OCI-LY7 (cell line): ENCODE measurements at regions not wholly inside any gene's neighbourhood (a gene's known extent, or its start where the extent isn't known, plus 50 kb on each side); places are given as distances from the start of the nearest gene placed in this dataset.
"Not testable (repeated sequence)": the region's sequence is repeated elsewhere in the genome, so short reads cannot be mapped to it uniquely, and the experiment has no call there.

Source experiments
- BruUV-seq: library from RNA; stranded (reverse); fragments of 400-500 nt; replicated peaks from 2 replicates; lab custom pipeline; 2021; lab: Mats Ljungman, UMichigan
- CTCF ChIA-PET: fragments of 300-600 bp; sonication (Branson Sonifier 250); formaldehyde crosslinking; loops from one replicate; lab custom pipeline; 2022; ENCODE audit warnings: antibody characterized with exemption; ENCODE audit not compliant: unreplicated experiment; lab: Charles Lee
- POLR2A ChIA-PET: fragments of 300-600 bp; sonication (Branson Sonifier 250); formaldehyde crosslinking; loops from one replicate; lab custom pipeline; 2022; ENCODE audit warnings: antibody characterized with exemption; lab: Charles Lee
- DNase-seq: peaks from one replicate; pipeline ENCODE4 v3.0.0-alpha.2; 2015; ENCODE audit warnings: low spot score
- H2AFZ ChIP-seq: fragments of 200-600 bp; sonication (generic), shearing (Covaris generic); 2 replicates; pipeline ENCODE4 v1.6.1; 2014; ENCODE audit warnings: mild to moderate bottlenecking, antibody characterized with exemption, low read length, moderate library complexity
- H3K27ac ChIP-seq: fragments of 200-600 bp; sonication (generic); 2 replicates; pipeline ENCODE4 v1.5.1; 2014; ENCODE audit warnings: mixed run types, low read depth, mild to moderate bottlenecking, moderate library complexity, low read length, inconsistent platforms; ENCODE audit not compliant: poor library complexity, severe bottlenecking
- H3K36me3 ChIP-seq: fragments of 200-600 bp; sonication (generic); 2 replicates; pipeline ENCODE4 v1.6.1; 2014; ENCODE audit warnings: mild to moderate bottlenecking, antibody characterized with exemption, low read length, moderate library complexity, mixed read lengths; ENCODE audit not compliant: insufficient read depth
- H3K4me1 ChIP-seq: fragments of 200-600 bp; sonication (generic); 2 replicates; pipeline ENCODE4 v1.5.1; 2014; ENCODE audit warnings: mild to moderate bottlenecking, low read length; ENCODE audit not compliant: insufficient read depth, poor library complexity, severe bottlenecking
- H3K4me2 ChIP-seq: fragments of 200-600 bp; sonication (generic); 2 replicates; pipeline ENCODE4 v1.6.1; 2014; ENCODE audit warnings: mild to moderate bottlenecking, low read length
- H3K4me3 ChIP-seq: fragments of 200-600 bp; sonication (generic); 2 replicates; pipeline ENCODE4 v1.5.1; 2014; ENCODE audit warnings: mild to moderate bottlenecking, low read depth, low read length; ENCODE audit not compliant: poor library complexity, severe bottlenecking
- H3K79me2 ChIP-seq: fragments of 200-600 bp; sonication (generic); 2 replicates; pipeline ENCODE4 v1.6.1; 2016; ENCODE audit warnings: low read depth, mild to moderate bottlenecking, low read length, moderate library complexity, mixed read lengths; ENCODE audit not compliant: insufficient read depth
- H3K9me2 ChIP-seq: fragments of 200-600 bp; sonication (generic); 2 replicates; pipeline ENCODE4 v1.6.1; 2016; ENCODE audit warnings: mild to moderate bottlenecking, low read length, mixed read lengths; ENCODE audit not compliant: insufficient read depth
- H3K9me3 ChIP-seq: fragments of 200-600 bp; sonication (generic); 2 replicates; pipeline ENCODE4 v1.6.1; 2014; ENCODE audit warnings: mild to moderate bottlenecking, mixed run types, low read length, mixed read lengths
- H4K20me1 ChIP-seq: fragments of 200-600 bp; sonication (generic); 2 replicates; pipeline ENCODE4 v1.6.1; 2014; ENCODE audit warnings: mild to moderate bottlenecking, antibody characterized with exemption, low read length, moderate library complexity, mixed read lengths; ENCODE audit not compliant: insufficient read depth
- CTCF ChIP-seq: fragments of 200-600 bp; sonication (generic); conservative IDR thresholded peaks from 2 replicates; pipeline ENCODE4 v1.5.1; 2014; ENCODE audit warnings: mild to moderate bottlenecking, antibody characterized with exemption, low read length, moderate library complexity, mixed read lengths
- EZH2phosphoT487 ChIP-seq: fragments of 200-600 bp; sonication (generic); IDR thresholded peaks from 2 replicates; pipeline ENCODE4 v1.6.1; 2018; ENCODE audit warnings: low read depth, borderline replicate concordance, mild to moderate bottlenecking, mixed run types, antibody characterized with exemption, low read length, moderate library complexity, mixed read lengths
- intact Hi-C: fragments of 100-400 bp; cut with micrococcal nuclease; formaldehyde crosslinking; loops from one replicate; pipeline ENCODE4 v1.10.0; 2022; ENCODE audit not compliant: unreplicated experiment

- no peaks in the 10 kb centered on the region for H3K4me1 ChIP-seq
- BruUV-seq, result no TSS peak
- TF ChIP-seq CTCF, result no peak
- TF ChIP-seq EZH2phosphoT487, result no peak
- H3K4me3 ChIP-seq, result no peak overlapping the region
- H3K4me2 ChIP-seq, result no peak overlapping the region
- ChIA-PET POLR2A (no interaction called here), CTCF (no interaction called here)
- no peak for DNase-seq
- intact Hi-C loops, result no loop called here
- H3K9me3 ChIP-seq, result no peaks in the 10 kb centered on the region
- no peaks in the 10 kb centered on the region for H3K36me3 ChIP-seq
- no peaks in the 10 kb centered on the region for H4K20me1 ChIP-seq
- no peaks in the 10 kb centered on the region for H3K9me2 ChIP-seq
- no peaks in the 10 kb centered on the region for H3K79me2 ChIP-seq
- H3K27ac ChIP-seq, result no peak overlapping the region
- no peak overlapping the region for H2AFZ ChIP-seq
These were observed 523.9 kb upstream of the NRP1 start for GRCh38 chr10:33858326-33858725.

GRCh38 chr10:33853221-33853620 lies 518.8 kb upstream of the NRP1 start:
- H4K20me1 ChIP-seq, H3K4me1 ChIP-seq, H3K9me3 ChIP-seq, H3K79me2 ChIP-seq, BruUV-seq, DNase-seq, H3K27ac ChIP-seq, POLR2A ChIA-PET, CTCF ChIA-PET, H3K36me3 ChIP-seq, H2AFZ ChIP-seq, H3K4me3 ChIP-seq, H3K4me2 ChIP-seq, intact Hi-C loops, H3K9me2 ChIP-seq: not testable (repeated sequence)

- H3K4me1 ChIP-seq, result no peaks in the 10 kb centered on the region
- no peak overlapping the region for H3K4me3 ChIP-seq
- intact Hi-C loops, result no loop called here
- no TSS peak for BruUV-seq
- TF ChIP-seq CTCF (no peak), EZH2phosphoT487 (no peak)
- DNase-seq, result no peak
- no peaks in the 10 kb centered on the region for H4K20me1 ChIP-seq
- ChIA-PET CTCF (no interaction called here), POLR2A (no interaction called here)
- no peaks in the 10 kb centered on the region for H3K79me2 ChIP-seq
- H2AFZ ChIP-seq, result no peak overlapping the region
- H3K27ac ChIP-seq, result no peak overlapping the region
- H3K4me2 ChIP-seq, result no peak overlapping the region
- H3K36me3 ChIP-seq, result no peaks in the 10 kb centered on the region
- no peaks in the 10 kb centered on the region for H3K9me3 ChIP-seq
- H3K9me2 ChIP-seq, result no peaks in the 10 kb centered on the region
These were observed 508.9 kb upstream of the NRP1 start for GRCh38 chr10:33843379-33843778.
